CD14-positive monocyte (primary cell): ENCODE measurements at regions not wholly inside any gene's neighbourhood (a gene's known extent, or its start where the extent isn't known, plus 50 kb on each side); places are given as distances from the start of the nearest gene placed in this dataset.

Experiments used
- DNase-seq, 3 donors: peaks; one replicate each; pipeline ENCODE4 v3.0.0-alpha.2; 2011 to 2022
- H2AFZ ChIP-seq: 2 replicates; pipeline ENCODE4 v1.6.0; 2012; ENCODE audit warnings: mild to moderate bottlenecking, low read depth, low read length, inconsistent platforms; ENCODE audit not compliant: insufficient read depth, poor library complexity, severe bottlenecking
- H3K27ac ChIP-seq, 2 donors: 1 replicate in 1 of 2; 2 replicates in 1 of 2; pipeline ENCODE4 v1.5.1; 2012 to 2013; ENCODE audit warnings: low read length in 2 of 2, control low read depth in 1 of 2, inconsistent platforms in 1 of 2, low read depth in 1 of 2, mild to moderate bottlenecking in 1 of 2
- H3K27me3 ChIP-seq, 2 donors: one replicate each; pipeline versions ENCODE4 v1.6.0 to v1.6.1; 2011 to 2013; ENCODE audit warnings: low read length in 2 of 2; ENCODE audit not compliant: control insufficient read depth in 2 of 2, insufficient read depth in 2 of 2
- H3K36me3 ChIP-seq, 2 donors: replicated peaks in 1 of 2; 1 replicate in 1 of 2; 2 replicates in 1 of 2; pipeline versions ENCODE4 v1.5.1 to v1.6.1; 2012 to 2013; ENCODE audit warnings: low read length in 2 of 2, control low read depth in 1 of 2, inconsistent platforms in 1 of 2, mild to moderate bottlenecking in 1 of 2; ENCODE audit not compliant: insufficient read depth in 2 of 2, control insufficient read depth in 1 of 2
- H3K4me1 ChIP-seq, 2 donors: 1 replicate in 1 of 2; 2 replicates in 1 of 2; pipeline versions ENCODE4 v1.5.1 to v1.6.1; 2012 to 2013; ENCODE audit warnings: low read length in 2 of 2, control low read depth in 1 of 2, inconsistent platforms in 1 of 2, mild to moderate bottlenecking in 1 of 2, moderate library complexity in 1 of 2; ENCODE audit not compliant: insufficient read depth in 2 of 2, control insufficient read depth in 1 of 2
- H3K4me2 ChIP-seq: replicated peaks from 2 replicates; pipeline ENCODE3; 2012; ENCODE audit warnings: low read length, moderate library complexity, mild to moderate bottlenecking; ENCODE audit not compliant: poor library complexity, severe bottlenecking; ENCODE audit errors: extremely low read depth
- H3K4me3 ChIP-seq, 3 experiments: fragments of 200-600 bp in 1 of 3; sonication (generic) in 1 of 3; replicated peaks in 1 of 3; 1 replicate in 2 of 3; 2 replicates in 1 of 3; pipeline ENCODE4 v1.5.1; 2011 to 2013; ENCODE audit warnings: low read length in 3 of 3, mild to moderate bottlenecking in 3 of 3, control low read depth in 2 of 3, low read depth in 2 of 3, inconsistent platforms in 1 of 3, moderate library complexity in 1 of 3
- H3K79me2 ChIP-seq: 2 replicates; pipeline ENCODE4 v1.6.0; 2012; ENCODE audit warnings: mild to moderate bottlenecking, control low read depth, inconsistent platforms, low read length, moderate library complexity; ENCODE audit not compliant: insufficient read depth
- H3K9ac ChIP-seq: 2 replicates; pipeline ENCODE4 v1.6.0; 2017; ENCODE audit warnings: low read length, mild to moderate bottlenecking; ENCODE audit not compliant: insufficient read depth, poor library complexity, severe bottlenecking
- H3K9me3 ChIP-seq, 2 donors: replicated peaks in 1 of 2; 1 replicate in 1 of 2; 2 replicates in 1 of 2; pipeline versions ENCODE4 v1.5.1 to v1.6.1; 2012 to 2013; ENCODE audit warnings: low read length in 2 of 2, control low read depth in 1 of 2; ENCODE audit not compliant: control insufficient read depth in 1 of 2, insufficient read depth in 1 of 2
- H4K20me1 ChIP-seq: 2 replicates; pipeline ENCODE4 v1.6.0; 2012; ENCODE audit warnings: mild to moderate bottlenecking, low read length, control low read depth, moderate library complexity; ENCODE audit not compliant: insufficient read depth
- H3K27ac Mint-ChIP-seq, 7 donors: one replicate each; pipeline ENCODE4 v1.8.0; 2020; ENCODE audit warnings: mild to moderate bottlenecking in 7 of 7, mixed read lengths in 7 of 7, moderate library complexity in 6 of 7, inconsistent platforms in 2 of 7
- H3K27me3 Mint-ChIP-seq, 3 donors: one replicate each; pipeline ENCODE4 v1.8.0; 2021 to 2022; ENCODE audit warnings: low read depth in 3 of 3, mild to moderate bottlenecking in 3 of 3, mixed read lengths in 3 of 3, moderate library complexity in 3 of 3, inconsistent platforms in 1 of 3
- H3K36me3 Mint-ChIP-seq, 2 donors: one replicate each; pipeline ENCODE4 v1.8.0; 2020; ENCODE audit warnings: mixed read lengths in 2 of 2, inconsistent platforms in 1 of 2, mild to moderate bottlenecking in 1 of 2
- H3K4me1 Mint-ChIP-seq: one replicate; pipeline ENCODE4 v1.8.0; 2020; ENCODE audit warnings: mild to moderate bottlenecking, mixed read lengths
- H3K4me3 Mint-ChIP-seq, 2 donors: one replicate each; pipeline ENCODE4 v1.8.0; 2020; ENCODE audit warnings: mild to moderate bottlenecking in 2 of 2, mixed read lengths in 2 of 2, moderate library complexity in 1 of 2
- H3K9me3 Mint-ChIP-seq, 7 donors: one replicate each; pipeline ENCODE4 v1.8.0; 2020 to 2022; ENCODE audit warnings: mixed read lengths in 7 of 7, mild to moderate bottlenecking in 6 of 7, moderate library complexity in 6 of 7, inconsistent platforms in 2 of 7
- CTCF ChIP-seq: fragments of 200-600 bp; IDR thresholded peaks from one replicate; pipeline ENCODE4 v1.8.0; 2022; ENCODE audit warnings: antibody characterized with exemption, mild to moderate bottlenecking
- WGBS: methylation state at CpG from one replicate; pipeline ENCODE4 v1.1.5; 2013; ENCODE audit warnings: missing lambda C conversion rate; ENCODE audit not compliant: insufficient coverage; 5-methylcytosine and 5-hydroxymethylcytosine counted together
- intact Hi-C, 2 donors: fragments of 100-400 bp; cut with micrococcal nuclease; formaldehyde crosslinking; loops; one replicate each; pipeline versions ENCODE4 v1.15.0 to v1.15.1; 2023

DNA sequence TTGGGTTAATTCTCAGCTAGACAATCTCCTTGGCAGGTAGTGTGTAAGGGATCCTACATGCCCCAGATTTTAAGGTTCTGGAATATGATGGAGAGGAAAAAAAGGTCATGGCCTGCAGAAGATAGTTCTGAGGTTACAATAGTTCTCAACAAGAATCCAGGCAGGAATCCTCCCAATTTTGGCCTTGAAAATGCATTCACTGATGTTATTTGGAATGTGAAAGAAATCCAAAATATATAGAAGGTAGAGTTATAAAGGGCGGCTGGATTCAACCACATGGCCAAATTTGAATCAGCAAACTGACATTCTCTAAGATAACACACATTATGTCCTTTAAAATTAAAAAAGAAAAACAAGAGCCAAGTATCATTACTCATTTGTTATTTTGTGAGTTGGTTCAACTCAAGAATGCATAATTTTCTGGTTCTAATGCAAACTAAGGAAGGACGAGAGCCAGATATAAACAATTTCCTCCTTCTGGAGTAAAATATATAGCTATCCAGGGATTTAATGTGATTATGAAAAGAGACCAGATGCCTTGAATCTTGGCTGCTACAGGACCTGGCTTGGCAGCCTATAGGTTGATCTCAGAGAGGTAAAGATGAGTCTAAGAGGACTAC, 177.0 kb upstream of the G2E3 start:
- intact Hi-C loops: no loop called here
- Mint-ChIP-seq H3K4me1 (no peaks in the 10 kb centered on the region), H3K9me3 (no peaks in the 10 kb centered on the region), H3K27me3 (peaks cover 0 to 9% (median 0%) of the 10 kb centered on the region in 3 donors), H3K27ac (no peak overlapping the region), H3K36me3 (no peaks in the 10 kb centered on the region), H3K4me3 (no peak overlapping the region)
- no CpG with 5 or more reads among the region's 2 CpGs for WGBS
- H3K27ac ChIP-seq: no peak overlapping the region
- no peak overlapping the region for H2AFZ ChIP-seq
- no peaks in the 10 kb centered on the region for H3K9me3 ChIP-seq
- no peak overlapping the region for H3K4me3 ChIP-seq
- H3K79me2 ChIP-seq: no peaks in the 10 kb centered on the region
- no peaks in the 10 kb centered on the region for H3K4me1 ChIP-seq
- no peaks in the 10 kb centered on the region for H3K27me3 ChIP-seq
- no peak overlapping the region for H3K4me2 ChIP-seq
- H3K9ac ChIP-seq: no peak overlapping the region
- TF ChIP-seq CTCF: no peak
- no peaks in the 10 kb centered on the region for H4K20me1 ChIP-seq
- no peaks in the 10 kb centered on the region for H3K36me3 ChIP-seq
- DNase-seq: no peak

DNA sequence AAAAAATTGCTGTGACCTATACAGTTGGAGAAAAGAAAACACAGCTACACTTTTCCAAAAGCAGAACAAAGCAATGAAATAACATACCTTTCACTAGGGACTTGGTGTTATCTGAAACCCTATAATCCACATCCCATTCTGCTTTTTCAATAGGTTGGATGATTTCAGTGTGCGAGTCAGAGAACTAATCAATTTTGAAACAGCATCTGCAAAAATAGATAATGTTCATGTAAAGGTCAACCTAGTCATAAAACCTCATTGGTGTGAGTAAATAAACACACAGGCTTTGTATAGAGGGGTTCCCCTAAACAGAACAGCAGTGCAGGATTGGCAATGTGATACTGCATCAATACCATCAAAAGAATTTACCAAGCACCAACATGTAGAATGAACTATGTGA, 173.0 kb upstream of the G2E3 start:
- Histone ChIP-seq H3K4me2 (no peak overlapping the region), H3K4me1 (no peaks in the 10 kb centered on the region), H3K27ac (no peak overlapping the region), H3K36me3 (no peaks in the 10 kb centered on the region), H3K9ac (no peak overlapping the region), H3K27me3 (no peaks in the 10 kb centered on the region), H3K79me2 (no peaks in the 10 kb centered on the region), H3K4me3 (no peak overlapping the region), H2AFZ (no peak overlapping the region), H4K20me1 (no peaks in the 10 kb centered on the region), H3K9me3 (no peaks in the 10 kb centered on the region)
- Mint-ChIP-seq H3K4me1 (no peaks in the 10 kb centered on the region), H3K9me3 (no peaks in the 10 kb centered on the region), H3K36me3 (no peaks in the 10 kb centered on the region), H3K27ac (no peak overlapping the region), H3K27me3 (peaks cover 2 to 9% (median 3%) of the 10 kb centered on the region in 3 donors), H3K4me3 (no peak overlapping the region)
- WGBS: no CpG with 5 or more reads among the region's 1 CpG
- no peak for DNase-seq
- intact Hi-C loops: no loop called here
- TF ChIP-seq CTCF: no peak
